GM23338 (cell line): ENCODE measurements at regions not wholly inside any gene's neighbourhood (a gene's known extent, or its start where the extent isn't known, plus 50 kb on each side); places are given as distances from the start of the nearest gene placed in this dataset.

Source experiments
- ATAC-seq: fragments of 200-7000 bp; cut with Tn5 transposase; 3 replicates; pipeline ENCODE4 v1.9.1; 2020
- DNase-seq: peaks from one replicate; pipeline ENCODE4 v3.0.0-alpha.2; 2015; ENCODE audit warnings: low spot score
- H2AFZ ChIP-seq: fragments of 200-600 bp; sonication (generic); 2 replicates; pipeline ENCODE4 v1.8.0; 2016; ENCODE audit warnings: antibody characterized with exemption, mild to moderate bottlenecking, moderate library complexity
- H3F3A ChIP-seq: fragments of 200-600 bp; sonication (generic); replicated peaks from 2 replicates; pipeline ENCODE4 v1.8.0; 2017; ENCODE audit warnings: antibody characterized with exemption, mixed run types, low read depth
- H3K27ac ChIP-seq: fragments of 200-600 bp; sonication (generic); 2 replicates; pipeline ENCODE4 v1.6.1; 2016; ENCODE audit warnings: low read depth
- H3K27me3 ChIP-seq: fragments of 200-600 bp; sonication (generic); 2 replicates; pipeline ENCODE4 v1.8.0; 2016; ENCODE audit warnings: mild to moderate bottlenecking, mixed run types, moderate library complexity; ENCODE audit not compliant: insufficient read depth
- H3K36me3 ChIP-seq: fragments of 200-600 bp; sonication (generic); 2 replicates; pipeline ENCODE4 v1.8.0; 2016; ENCODE audit warnings: mild to moderate bottlenecking; ENCODE audit not compliant: insufficient read depth
- H3K4me1 ChIP-seq: fragments of 200-600 bp; sonication (generic); 2 replicates; pipeline ENCODE4 v1.8.0; 2016; ENCODE audit warnings: mild to moderate bottlenecking, moderate library complexity; ENCODE audit not compliant: insufficient read depth
- H3K4me2 ChIP-seq: fragments of 200-600 bp; sonication (generic); 2 replicates; pipeline ENCODE4 v1.7.1; 2017; ENCODE audit warnings: mixed run types
- H3K4me3 ChIP-seq: fragments of 200-600 bp; sonication (generic); 2 replicates; pipeline ENCODE4 v1.6.1; 2016; ENCODE audit warnings: mixed run types
- H3K79me2 ChIP-seq: fragments of 200-600 bp; sonication (generic); replicated peaks from 2 replicates; pipeline ENCODE4 v1.8.0; 2017; ENCODE audit warnings: mild to moderate bottlenecking; ENCODE audit not compliant: insufficient read depth
- H3K9me2 ChIP-seq: fragments of 200-600 bp; sonication (generic); 2 replicates; pipeline ENCODE4 v1.8.0; 2017; ENCODE audit not compliant: insufficient read depth
- H4K20me1 ChIP-seq: fragments of 200-600 bp; sonication (generic); replicated peaks from 2 replicates; pipeline ENCODE4 v1.8.0; 2017; ENCODE audit warnings: mild to moderate bottlenecking; ENCODE audit not compliant: insufficient read depth
- H3K27ac Mint-ChIP-seq: 2 replicates; pipeline ENCODE4 v1.8.0; 2020; ENCODE audit warnings: inconsistent platforms, mild to moderate bottlenecking, moderate library complexity, mixed read lengths
- H3K27me3 Mint-ChIP-seq: 3 replicates; pipeline ENCODE4 v1.8.0; 2022; ENCODE audit warnings: low read depth, mild to moderate bottlenecking, moderate library complexity, mixed read lengths, inconsistent platforms; ENCODE audit not compliant: insufficient read depth, poor library complexity
- H3K36me3 Mint-ChIP-seq: 3 replicates; pipeline ENCODE4 v1.8.0; 2021; ENCODE audit warnings: low read depth, mild to moderate bottlenecking, inconsistent platforms, moderate library complexity, mixed read lengths
- H3K4me1 Mint-ChIP-seq: 3 replicates; pipeline ENCODE4 v1.8.0; 2020; ENCODE audit warnings: mild to moderate bottlenecking, inconsistent platforms, mixed read lengths
- H3K4me3 Mint-ChIP-seq: 3 replicates; pipeline ENCODE4 v1.8.0; 2021; ENCODE audit warnings: moderate library complexity, mild to moderate bottlenecking, inconsistent platforms, mixed read lengths
- H3K9me3 Mint-ChIP-seq: 3 replicates; pipeline ENCODE4 v1.8.0; 2020; ENCODE audit warnings: moderate library complexity, mild to moderate bottlenecking, inconsistent platforms, mixed read lengths
- CREB1 ChIP-seq: fragments of 250-450 bp; sonication (Bioruptor Pico); IDR thresholded peaks from 2 replicates; pipeline ENCODE4 v1.5.0; 2020; ENCODE audit warnings: low read depth, mild to moderate bottlenecking, moderate library complexity
- ETS1 ChIP-seq: IDR thresholded peaks from 2 replicates; pipeline ENCODE4 v1.6.1; 2016; ENCODE audit warnings: antibody characterized with exemption
- EZH2 ChIP-seq: fragments of 200-600 bp; sonication (generic); IDR thresholded peaks from one replicate; pipeline ENCODE4 v1.8.0; 2017; ENCODE audit warnings: antibody characterized with exemption, mild to moderate bottlenecking, low read depth; ENCODE audit not compliant: unreplicated experiment
- EZH2phosphoT487 ChIP-seq: fragments of 200-600 bp; sonication (generic); IDR thresholded peaks from one replicate; pipeline ENCODE4 v1.8.1; 2018; ENCODE audit warnings: antibody characterized with exemption; ENCODE audit not compliant: unreplicated experiment
- JUNB ChIP-seq: IDR thresholded peaks from one replicate; pipeline ENCODE4 v1.6.1; 2016; ENCODE audit warnings: antibody characterized with exemption; ENCODE audit not compliant: unreplicated experiment
- NANOG ChIP-seq: IDR thresholded peaks from 2 replicates; pipeline ENCODE4 v1.6.1; 2016; ENCODE audit warnings: antibody characterized with exemption, borderline replicate concordance
- POLR2AphosphoS5 ChIP-seq: IDR thresholded peaks from 2 replicates; pipeline ENCODE4 v1.6.1; 2016; ENCODE audit warnings: antibody characterized with exemption, low read depth
- REST ChIP-seq: IDR thresholded peaks from one replicate; pipeline ENCODE4 v1.6.1; 2018; ENCODE audit warnings: antibody characterized with exemption; ENCODE audit not compliant: unreplicated experiment
- STAT1 ChIP-seq: IDR thresholded peaks from one replicate; pipeline ENCODE4 v1.6.1; 2016; ENCODE audit warnings: antibody characterized with exemption; ENCODE audit not compliant: unreplicated experiment
- ZNF114 ChIP-seq: fragments of 250-450 bp; sonication (Bioruptor Pico); IDR thresholded peaks from 2 replicates; pipeline ENCODE4 v1.5.0; 2020; ENCODE audit warnings: mild to moderate bottlenecking, moderate library complexity
- ZNF331 ChIP-seq: fragments of 250-450 bp; sonication (Bioruptor Pico); IDR thresholded peaks from 2 replicates; pipeline ENCODE4 v1.5.0; 2020; ENCODE audit warnings: low read depth, mild to moderate bottlenecking, moderate library complexity
- ZNF462 ChIP-seq: fragments of 250-450 bp; sonication (Bioruptor Pico); IDR thresholded peaks from 2 replicates; pipeline ENCODE4 v1.5.0; 2020; ENCODE audit warnings: mild to moderate bottlenecking, moderate library complexity
- TF ChIP-seq, protein P1 (sequence below), 2 experiments: fragments of 200-600 bp in 1 of 2; sonication (generic) in 1 of 2; conservative IDR thresholded peaks; 2 replicates each; pipeline versions ENCODE4 v1.5.1 to v1.6.1; 2016 to 2017; ENCODE audit warnings: antibody characterized with exemption in 2 of 2, low read depth in 2 of 2, mild to moderate bottlenecking in 2 of 2, moderate library complexity in 1 of 2

GRCh38 chr4:19947349-19947748 lies 304.4 kb upstream of the SLIT2 start:
- Histone ChIP-seq H3K79me2 (no peaks in the 10 kb centered on the region), H3K9me2 (0 out of 2 replicates have a peak, but pooled peaks cover 5% of the 10 kb centered on the region), H3K4me3 (no peak overlapping the region), H3K27me3 (no peaks in the 10 kb centered on the region), H3K27ac (no peak overlapping the region), H3K4me1 (peaks cover 7% of the 10 kb centered on the region; the same call in 1 of the 2 replicates), H3K4me2 (no peak overlapping the region), H2AFZ (no peak overlapping the region; the same call in 1 of the 2 replicates), H3K36me3 (no peaks in the 10 kb centered on the region), H4K20me1 (no peaks in the 10 kb centered on the region), H3F3A (no peaks in the 10 kb centered on the region)
- DNase-seq (no peak), ATAC-seq (no peak)
- Mint-ChIP-seq H3K27me3 (no peaks in the 10 kb centered on the region), H3K9me3 (no peaks in the 10 kb centered on the region), H3K36me3 (no peaks in the 10 kb centered on the region), H3K4me3 (no peak overlapping the region), H3K27ac (no peak overlapping the region), H3K4me1 (peaks cover 17% of the 10 kb centered on the region)
- TF ChIP-seq POLR2AphosphoS5 (no peak), EZH2phosphoT487 (no peak), CREB1 (CRISPR knock-in tag) (no peak), REST (no peak), NANOG (no peak), ETS1 (no peak), JUNB (no peak), EZH2 (no peak), STAT1 (no peak), ZNF331 (CRISPR knock-in tag) (no peak), ZNF114 (no peak), ZNF462 (CRISPR knock-in tag) (no peak)
- TF ChIP-seq, protein P1, sequence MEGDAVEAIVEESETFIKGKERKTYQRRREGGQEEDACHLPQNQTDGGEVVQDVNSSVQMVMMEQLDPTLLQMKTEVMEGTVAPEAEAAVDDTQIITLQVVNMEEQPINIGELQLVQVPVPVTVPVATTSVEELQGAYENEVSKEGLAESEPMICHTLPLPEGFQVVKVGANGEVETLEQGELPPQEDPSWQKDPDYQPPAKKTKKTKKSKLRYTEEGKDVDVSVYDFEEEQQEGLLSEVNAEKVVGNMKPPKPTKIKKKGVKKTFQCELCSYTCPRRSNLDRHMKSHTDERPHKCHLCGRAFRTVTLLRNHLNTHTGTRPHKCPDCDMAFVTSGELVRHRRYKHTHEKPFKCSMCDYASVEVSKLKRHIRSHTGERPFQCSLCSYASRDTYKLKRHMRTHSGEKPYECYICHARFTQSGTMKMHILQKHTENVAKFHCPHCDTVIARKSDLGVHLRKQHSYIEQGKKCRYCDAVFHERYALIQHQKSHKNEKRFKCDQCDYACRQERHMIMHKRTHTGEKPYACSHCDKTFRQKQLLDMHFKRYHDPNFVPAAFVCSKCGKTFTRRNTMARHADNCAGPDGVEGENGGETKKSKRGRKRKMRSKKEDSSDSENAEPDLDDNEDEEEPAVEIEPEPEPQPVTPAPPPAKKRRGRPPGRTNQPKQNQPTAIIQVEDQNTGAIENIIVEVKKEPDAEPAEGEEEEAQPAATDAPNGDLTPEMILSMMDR (conservative IDR thresholded peaks at IDR 0.05; ENCODE audit: low read depth in 2 of 2): no peak
